K562 (cell line): ENCODE measurements at regions not wholly inside any gene's neighbourhood (a gene's known extent, or its start where the extent isn't known, plus 50 kb on each side); places are given as distances from the start of the nearest gene placed in this dataset.

Experiments used
- ATAC-seq: fragments of 200-7000 bp; cut with Tn5 transposase; 3 replicates; pipeline ENCODE4 v1.9.1; 2020; ENCODE audit warnings: moderate library complexity
- BruUV-seq: library from RNA; stranded (reverse); fragments of 400-500 nt; replicated peaks from 2 replicates; lab custom pipeline; 2021; lab: Mats Ljungman, UMichigan
- CTCF ChIA-PET: fragments of 300-600 bp; formaldehyde crosslinking; extraction: SDS; loops from one replicate; lab custom pipeline; 2021; ENCODE audit warnings: low intra/inter-chr PET ratio; lab: Yijun Ruan, JAX
- POLR2A ChIA-PET: fragments of 300-600, 350-650 bp; sonication (Branson Sonifier 250); formaldehyde crosslinking; extraction: SDS; loops from one replicate; lab custom pipeline; 2021; ENCODE audit warnings: antibody characterized with exemption, inconsistent platforms; lab: Yijun Ruan, JAX
- DNase-seq, 4 experiments: peaks; one replicate each; pipeline versions ENCODE4 v3.0.0 to v3.0.0-alpha.2; 2011 to 2018; ENCODE audit warnings: low spot score in 3 of 4, mixed read lengths in 3 of 4; ENCODE audit errors: extremely low read depth in 1 of 4
- FAIRE-seq: peaks from 2 replicates; lab custom pipeline; 2011; peaks lifted over from hg19 to GRCh38; lab: Jason Lieb, UNC
- H2AFZ ChIP-seq: 2 replicates; pipeline ENCODE4 v1.6.0; 2011; ENCODE audit warnings: low read depth, low read length, control low read depth, inconsistent platforms
- H3K27ac ChIP-seq: fragments of 200-600 bp; 3 replicates; pipeline ENCODE4 v1.8.0; 2011; ENCODE audit warnings: low read depth, mild to moderate bottlenecking, control low read depth, inconsistent platforms, low read length, moderate library complexity, mixed read lengths; ENCODE audit errors: extremely low read depth
- H3K27me3 ChIP-seq, 2 experiments: fragments of 300-600 bp in 1 of 2; 2 replicates in 1 of 2; 3 replicates in 1 of 2; pipeline versions ENCODE4 v1.6.0 to v1.8.0; 2011; ENCODE audit warnings: inconsistent platforms in 2 of 2, low read length in 2 of 2, mild to moderate bottlenecking in 1 of 2, mixed read lengths in 1 of 2, moderate library complexity in 1 of 2; ENCODE audit not compliant: control insufficient read depth in 2 of 2, insufficient read depth in 2 of 2
- H3K36me3 ChIP-seq: fragments of 300-600 bp; 3 replicates; pipeline ENCODE4 v1.8.0; 2011; ENCODE audit warnings: mild to moderate bottlenecking, low read length, inconsistent platforms; ENCODE audit not compliant: control insufficient read depth, insufficient read depth
- H3K4me1 ChIP-seq, 2 experiments: fragments of 200-600 bp in 1 of 2; replicated peaks in 1 of 2; 2 replicates in 1 of 2; 3 replicates in 1 of 2; pipeline versions ENCODE4 v1.5.1 to v1.8.0; 2011; ENCODE audit warnings: inconsistent platforms in 2 of 2, low read length in 2 of 2, mild to moderate bottlenecking in 1 of 2, mixed read lengths in 1 of 2, moderate library complexity in 1 of 2; ENCODE audit not compliant: control insufficient read depth in 2 of 2, insufficient read depth in 2 of 2
- H3K4me2 ChIP-seq: 2 replicates; pipeline ENCODE4 v1.6.1; 2011; ENCODE audit warnings: low read length, control low read depth, inconsistent platforms, mixed read lengths; ENCODE audit not compliant: insufficient read depth
- H3K4me3 ChIP-seq: fragments of 200-600 bp; sonication (generic), shearing (Covaris generic); 2 replicates; pipeline ENCODE4 v1.5.1; 2016; ENCODE audit warnings: control low read depth, inconsistent platforms
- H3K79me2 ChIP-seq: fragments of 200-600 bp; 3 replicates; pipeline ENCODE4 v1.8.0; 2011; ENCODE audit warnings: low read length, inconsistent platforms; ENCODE audit not compliant: control insufficient read depth, insufficient read depth
- H3K9ac ChIP-seq, 2 experiments: 2 replicates each; pipeline versions ENCODE4 v1.6.0 to v1.6.1; 2011; ENCODE audit warnings: low read depth in 2 of 2, low read length in 2 of 2, control low read depth in 1 of 2, inconsistent platforms in 1 of 2, mild to moderate bottlenecking in 1 of 2, mixed read lengths in 1 of 2; ENCODE audit not compliant: insufficient read depth in 1 of 2
- H3K9me1 ChIP-seq: one replicate; pipeline ENCODE4 v1.6.0; 2011; ENCODE audit warnings: inconsistent platforms, mild to moderate bottlenecking, low read length, moderate library complexity; ENCODE audit not compliant: control insufficient read depth, insufficient read depth
- H3K9me3 ChIP-seq: replicated peaks from 2 replicates; pipeline ENCODE4 v1.5.1; 2011; ENCODE audit warnings: low read depth, low read length, inconsistent platforms; ENCODE audit not compliant: control insufficient read depth, insufficient read depth
- H4K20me1 ChIP-seq: replicated peaks from 2 replicates; pipeline ENCODE4 v1.6.1; 2011; ENCODE audit warnings: low read length, inconsistent platforms, mixed read lengths; ENCODE audit not compliant: control insufficient read depth, insufficient read depth
- E2F5 ChIP-seq: sonication (generic); formaldehyde crosslinking; IDR thresholded peaks from 2 replicates; pipeline ENCODE4 v1.8.0; 2022; ENCODE audit warnings: mild to moderate bottlenecking, missing genetic modification reagents
- HMGXB4 ChIP-seq: sonication (generic); formaldehyde crosslinking; IDR thresholded peaks from 2 replicates; pipeline ENCODE4 v1.8.1; 2023; ENCODE audit warnings: mild to moderate bottlenecking, missing genetic modification reagents
- ID3 ChIP-seq, 2 experiments: fragments of 250-450 bp in 1 of 2; fragments of 450-650 bp in 1 of 2; sonication (Bioruptor Pico) in 1 of 2; IDR thresholded peaks; 2 replicates each; pipeline versions ENCODE4 v1.6.1 to v1.8.0; 2016 to 2021; ENCODE audit warnings: mild to moderate bottlenecking in 2 of 2, moderate library complexity in 2 of 2, missing compliant biosample characterization in 1 of 2, missing genetic modification characterization in 1 of 2
- IFI16 ChIP-seq: fragments of 250-450 bp; sonication (Bioruptor Pico); IDR thresholded peaks from 2 replicates; pipeline ENCODE4 v2.1.2; 2022; ENCODE audit warnings: mild to moderate bottlenecking, inconsistent platforms
- JUN ChIP-seq, 2 experiments: sonication (generic) in 1 of 2; formaldehyde crosslinking in 1 of 2; IDR thresholded peaks; 2 replicates each; pipeline versions ENCODE4 v1.6.1 to v1.8.0; 2012 to 2022; ENCODE audit warnings: borderline replicate concordance in 2 of 2, mild to moderate bottlenecking in 2 of 2, improper control_type of control experiment in 1 of 2, low read depth in 1 of 2, low read length in 1 of 2, missing genetic modification reagents in 1 of 2
- KLF10 ChIP-seq: fragments of 250-450 bp; sonication (Bioruptor Pico); IDR thresholded peaks from 2 replicates; pipeline ENCODE4 v1.6.1; 2021; ENCODE audit warnings: matching md5 sums
- LEF1 ChIP-seq: fragments of 450-650 bp; IDR thresholded peaks from 2 replicates; pipeline ENCODE4 v1.6.1; 2016; ENCODE audit warnings: mild to moderate bottlenecking
- SMAD1 ChIP-seq: fragments of 150-350 bp; IDR thresholded peaks from 2 replicates; pipeline ENCODE4 v1.6.1; 2014; ENCODE audit warnings: low read length, low read depth; ENCODE audit not compliant: partially characterized antibody
- SMAD4 ChIP-seq: fragments of 250-450 bp; sonication (Bioruptor Pico); conservative IDR thresholded peaks from 2 replicates; pipeline ENCODE4 v1.8.0; 2021; ENCODE audit warnings: inconsistent platforms, mild to moderate bottlenecking, moderate library complexity
- SRSF9 ChIP-seq: fragments of 200-400 bp; formaldehyde crosslinking; IDR thresholded peaks from 2 replicates; pipeline ENCODE4 v1.6.1; 2017; ENCODE audit warnings: low read depth, low read length, borderline replicate concordance
- ZBTB8A ChIP-seq: fragments of 450-650 bp; IDR thresholded peaks from 2 replicates; pipeline ENCODE4 v1.6.1; 2018; ENCODE audit warnings: mild to moderate bottlenecking, moderate library complexity; ENCODE audit not compliant: partially characterized antibody
- ZNF280B ChIP-seq: fragments of 250-450 bp; sonication (Bioruptor Pico); IDR thresholded peaks from 2 replicates; pipeline ENCODE4 v1.5.1; 2021; ENCODE audit warnings: mild to moderate bottlenecking
- ZNF431 ChIP-seq: sonication (generic); formaldehyde crosslinking; IDR thresholded peaks from 2 replicates; pipeline ENCODE4 v1.8.0; 2022; ENCODE audit warnings: mild to moderate bottlenecking, missing genetic modification reagents
- ZNF695 ChIP-seq: fragments of 450-650 bp; formaldehyde crosslinking; IDR thresholded peaks from 2 replicates; pipeline ENCODE4 v1.4.0; 2020; ENCODE audit warnings: mild to moderate bottlenecking, moderate library complexity
- WGBS: fragments of 100-300 bp; shearing (Covaris generic); methylation state at CpG from one replicate; pipeline ENCODE4 v1.1.6; 2016; ENCODE audit warnings: low coverage, mixed read lengths; ENCODE audit not compliant: insufficient coverage; ENCODE audit errors: missing lambda C conversion rate; 5-methylcytosine and 5-hydroxymethylcytosine counted together
- in situ Hi-C: fragments of 300-500 bp; cut with MboI; formaldehyde crosslinking; loops from 4 replicates; pipeline ENCODE4 v1.15.0; 2018; ENCODE audit warnings: inconsistent platforms, mixed read lengths
- intact Hi-C: fragments of 100-400 bp; cut with micrococcal nuclease; formaldehyde crosslinking; loops from 2 replicates; pipeline ENCODE4 v1.14.2; 2022

GRCh38 chr1:19014765-19015164 lies 58.3 kb upstream of the IFFO2 start (continued):
- TF ChIP-seq ZNF280B (CRISPR knock-in tag) (no peak), ZBTB8A (no peak), SMAD1 (no peak), LEF1 (no peak)

- Histone ChIP-seq H3K36me3 (no peaks in the 10 kb centered on the region), H3K9ac (no peak overlapping the region), H3K4me2 (no peak overlapping the region), H3K9me1 (no peaks in the 10 kb centered on the region), H3K4me3 (no peak overlapping the region), H3K4me1 (peaks cover 0 to 3% of the 10 kb centered on the region in 2 experiments; a peak in 1 of 5 replicates), H3K79me2 (no peaks in the 10 kb centered on the region), H3K27me3 (peaks cover 60 to 72% of the 10 kb centered on the region in 2 experiments), H3K27ac (no peak overlapping the region), H4K20me1 (peaks cover 15% of the 10 kb centered on the region), H3K9me3 (no peaks in the 10 kb centered on the region), H2AFZ (no peak overlapping the region)
- WGBS = 5% methylated on average over 16 of the region's 16 CpGs
- intact Hi-C loops = no loop called here
- no peak for DNase-seq
- in situ Hi-C loops = no loop called here
- FAIRE-seq = no peak
- no TSS peak for BruUV-seq
- ChIA-PET CTCF (no interaction called here), POLR2A (interaction anchor here (0.6 to 1.7 kb wide), 3 partner anchors 12 to 392 kb away, joined by 3 to 5 read pairs (median 5); no protein-coding TSS in a partner anchor)
- no peak for ATAC-seq
- TF ChIP-seq ZNF431 (CRISPR knock-in tag) (no peak), E2F5 (CRISPR knock-in tag) (no peak), KLF10 (no peak), JUN (IDR thresholded peaks at IDR 0.05; ENCODE audit: borderline replicate concordance, low read depth, low read length) (no peak), JUN (CRISPR knock-in tag; IDR thresholded peaks at IDR 0.05; ENCODE audit: borderline replicate concordance) (no peak), IFI16 (no peak), ZNF695 (CRISPR knock-in tag) (no peak), SRSF9 (no peak), ID3 (CRISPR knock-in tag; IDR thresholded peaks at IDR 0.05) (no peak), ID3 (tag; IDR thresholded peaks at IDR 0.05) (no peak), HMGXB4 (no peak), SMAD4 (CRISPR knock-in tag) (no peak)
Observed at GRCh38 chr1:19013826-19014548, 57.5 kb upstream of the IFFO2 start.
